H1 (cell line): ENCODE measurements at regions not wholly inside any gene's neighbourhood (a gene's known extent, or its start where the extent isn't known, plus 50 kb on each side); places are given as distances from the start of the nearest gene placed in this dataset.

Experiments used
- CHD7 ChIP-seq: fragments of 300-600 bp; sonication (generic); IDR thresholded peaks from 2 replicates; pipeline ENCODE4 v1.7.1; 2012; ENCODE audit warnings: low read length, moderate library complexity, mild to moderate bottlenecking, inconsistent platforms; ENCODE audit not compliant: insufficient replicate concordance
- TEAD4 ChIP-seq: IDR thresholded peaks from 2 replicates; pipeline ENCODE4 v1.6.1; 2012; ENCODE audit warnings: low read depth, low read length, inconsistent platforms, mixed read lengths
- ZNF274 ChIP-seq: IDR thresholded peaks from 2 replicates; pipeline ENCODE4 v1.7.0; 2012; ENCODE audit warnings: low read length, borderline replicate concordance; ENCODE audit errors: extremely low read depth

- TF ChIP-seq CHD7 (no peak), TEAD4 (no peak), ZNF274 (no peak)
- TF ChIP-seq, all 59 proteins: peak for 0
Measured at GRCh38 chr4:137946453-137947174, 295.5 kb downstream of the SLC7A11 start (continued).
